HEK293T (cell line): ENCODE measurements at regions not wholly inside any gene's neighbourhood (a gene's known extent, or its start where the extent isn't known, plus 50 kb on each side); places are given as distances from the start of the nearest gene placed in this dataset.

Experiments used
- CTCF ChIA-PET: fragments of 350-600 bp; formaldehyde crosslinking; extraction: SDS; loops from one replicate; lab custom pipeline; 2021; ENCODE audit warnings: antibody characterized with exemption, inconsistent platforms; lab: Yijun Ruan, JAX
- POLR2A ChIA-PET: fragments of 350-600 bp; formaldehyde crosslinking; extraction: SDS; loops from one replicate; lab custom pipeline; 2020; ENCODE audit warnings: antibody characterized with exemption, inconsistent platforms; lab: Yijun Ruan, JAX
- DNase-seq: peaks from one replicate; pipeline ENCODE4 v3.0.0; 2012; ENCODE audit warnings: mixed read lengths; ENCODE audit errors: extremely low spot score
- ARNT ChIP-seq: fragments of 450-650 bp; IDR thresholded peaks from 2 replicates; pipeline ENCODE4 v1.6.1; 2017; ENCODE audit warnings: mild to moderate bottlenecking
- BHLHE40 ChIP-seq: fragments of 450-650 bp; IDR thresholded peaks from 2 replicates; pipeline ENCODE4 v1.6.1; 2016; ENCODE audit warnings: mild to moderate bottlenecking, moderate library complexity, borderline replicate concordance
- CTBP1 ChIP-seq: fragments of 450-650 bp; IDR thresholded peaks from 2 replicates; pipeline ENCODE4 v1.6.1; 2016; ENCODE audit warnings: borderline replicate concordance
- ELF4 ChIP-seq: fragments of 450-650 bp; IDR thresholded peaks from 2 replicates; pipeline ENCODE4 v1.6.1; 2017; ENCODE audit warnings: antibody characterized with exemption
- FOXA1 ChIP-seq: fragments of 450-650 bp; IDR thresholded peaks from 2 replicates; pipeline ENCODE4 v1.6.1; 2016; ENCODE audit warnings: mild to moderate bottlenecking
- FOXK2 ChIP-seq: fragments of 450-650 bp; IDR thresholded peaks from 2 replicates; pipeline ENCODE4 v1.6.1; 2016; ENCODE audit warnings: mild to moderate bottlenecking
- FOXM1 ChIP-seq: fragments of 450-650 bp; IDR thresholded peaks from 2 replicates; pipeline ENCODE4 v1.6.1; 2017; ENCODE audit warnings: mild to moderate bottlenecking, borderline replicate concordance
- HDGF ChIP-seq: fragments of 450-650 bp; IDR thresholded peaks from 2 replicates; pipeline ENCODE4 v1.6.1; 2017; ENCODE audit warnings: antibody characterized with exemption, borderline replicate concordance
- L3MBTL2 ChIP-seq: fragments of 450-650 bp; conservative IDR thresholded peaks from 2 replicates; pipeline ENCODE4 v1.6.1; 2016; ENCODE audit warnings: mild to moderate bottlenecking
- LEF1 ChIP-seq: fragments of 450-650 bp; IDR thresholded peaks from 2 replicates; pipeline ENCODE4 v1.6.1; 2017; ENCODE audit warnings: mild to moderate bottlenecking, borderline replicate concordance
- NFRKB ChIP-seq: fragments of 450-650 bp; IDR thresholded peaks from 2 replicates; pipeline ENCODE4 v1.6.1; 2016; ENCODE audit warnings: mild to moderate bottlenecking, moderate library complexity
- PKNOX1 ChIP-seq: fragments of 450-650 bp; IDR thresholded peaks from 2 replicates; pipeline ENCODE4 v1.6.1; 2016
- SP1 ChIP-seq: fragments of 450-650 bp; IDR thresholded peaks from 2 replicates; pipeline ENCODE4 v1.6.1; 2017
- SUZ12 ChIP-seq: fragments of 450-650 bp; IDR thresholded peaks from 2 replicates; pipeline ENCODE4 v1.6.1; 2016; ENCODE audit warnings: mild to moderate bottlenecking
- TARDBP ChIP-seq: fragments of 450-650 bp; IDR thresholded peaks from 2 replicates; pipeline ENCODE4 v1.6.1; 2016
- ZNF384 ChIP-seq: fragments of 450-650 bp; IDR thresholded peaks from 2 replicates; pipeline ENCODE4 v1.6.1; 2016

GRCh38 chr4:96593422-96593821 lies 753.5 kb downstream of the PDHA2 start:
- TF ChIP-seq FOXK2 = no peak
- TF ChIP-seq SP1 = no peak
- no peak for TF ChIP-seq HDGF
- TF ChIP-seq NFRKB = no peak
- TF ChIP-seq SUZ12 = no peak
- TF ChIP-seq ZNF384 = no peak
- TF ChIP-seq FOXM1 = no peak
- no peak for TF ChIP-seq L3MBTL2
- POLR2A ChIA-PET = no interaction called here
- no peak for DNase-seq
- CTCF ChIA-PET = no interaction called here

- CTCF ChIA-PET = no interaction called here
- DNase-seq = no peak
- POLR2A ChIA-PET = no interaction called here
- TF ChIP-seq ELF4 = no peak
- TF ChIP-seq FOXK2 = no peak
- TF ChIP-seq ARNT = no peak
- TF ChIP-seq HDGF = no peak
- TF ChIP-seq L3MBTL2 = no peak
- TF ChIP-seq BHLHE40 = no peak
- TF ChIP-seq SP1 = no peak
- no peak for TF ChIP-seq PKNOX1
- TF ChIP-seq FOXA1 = no peak
- TF ChIP-seq FOXM1 = no peak
- TF ChIP-seq NFRKB = no peak
- no peak for TF ChIP-seq ZNF384
- TF ChIP-seq SUZ12 = no peak
- TF ChIP-seq LEF1 = no peak
- no peak for TF ChIP-seq TARDBP
Observed at GRCh38 chr4:96598465-96598864, 758.6 kb downstream of the PDHA2 start.

DNA sequence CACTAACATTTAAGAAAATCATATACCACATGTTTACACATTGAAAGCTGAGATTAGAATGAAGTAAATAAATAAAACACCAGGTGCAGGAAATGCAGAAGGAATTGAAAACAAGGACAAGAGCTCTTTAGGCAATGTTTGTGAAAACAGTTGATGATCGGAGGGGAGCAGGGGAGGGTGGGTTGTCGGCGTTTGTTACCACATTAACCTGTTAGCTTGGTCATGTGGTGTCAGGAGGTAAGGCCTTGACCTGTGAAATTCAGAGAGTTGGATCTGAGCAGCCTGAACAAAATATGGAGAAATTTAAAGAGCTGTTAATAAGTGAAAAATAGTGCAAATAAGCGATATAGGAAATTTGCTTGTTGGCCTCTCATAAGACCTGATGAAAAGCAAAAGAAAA lies 759.9 kb downstream of the PDHA2 start:
- ChIA-PET POLR2A (no interaction called here), CTCF (no interaction called here)
- no peak for DNase-seq

DNA sequence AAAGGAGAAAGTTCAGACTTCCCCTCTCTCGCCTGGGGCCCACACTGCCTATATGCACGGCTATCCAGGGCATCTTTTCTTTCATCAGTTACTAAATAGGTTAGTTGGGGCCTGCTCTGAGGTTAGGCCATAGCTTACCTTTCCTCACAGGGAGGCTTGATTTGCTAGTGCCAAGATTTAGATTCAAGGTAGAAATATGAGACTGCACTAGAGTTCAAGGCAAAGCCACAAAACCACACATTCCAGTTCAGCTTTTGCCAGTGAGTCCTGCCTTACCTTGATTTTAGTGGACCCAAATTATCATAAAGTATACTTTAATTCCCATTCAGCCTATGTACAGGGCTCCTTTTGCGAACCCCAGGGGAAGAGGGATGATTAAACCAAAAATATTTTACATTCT lies 762.8 kb downstream of the PDHA2 start:
- DNase-seq = no peak
- ChIA-PET CTCF (no interaction called here), POLR2A (no interaction called here)
- TF ChIP-seq ZNF384 (no peak), HDGF (no peak), SP1 (no peak), SUZ12 (no peak), L3MBTL2 (no peak), TARDBP (no peak), ARNT (no peak), FOXK2 (no peak), CTBP1 (no peak), PKNOX1 (no peak)

More for the DNA sequence above, 759.9 kb downstream of the PDHA2 start:
- TF ChIP-seq ZNF384 = no peak
- no peak for TF ChIP-seq NFRKB
- TF ChIP-seq TARDBP = no peak
- no peak for TF ChIP-seq SP1
- TF ChIP-seq HDGF = no peak
- TF ChIP-seq FOXK2 = no peak
- TF ChIP-seq PKNOX1 = no peak
- no peak for TF ChIP-seq FOXA1

DNA sequence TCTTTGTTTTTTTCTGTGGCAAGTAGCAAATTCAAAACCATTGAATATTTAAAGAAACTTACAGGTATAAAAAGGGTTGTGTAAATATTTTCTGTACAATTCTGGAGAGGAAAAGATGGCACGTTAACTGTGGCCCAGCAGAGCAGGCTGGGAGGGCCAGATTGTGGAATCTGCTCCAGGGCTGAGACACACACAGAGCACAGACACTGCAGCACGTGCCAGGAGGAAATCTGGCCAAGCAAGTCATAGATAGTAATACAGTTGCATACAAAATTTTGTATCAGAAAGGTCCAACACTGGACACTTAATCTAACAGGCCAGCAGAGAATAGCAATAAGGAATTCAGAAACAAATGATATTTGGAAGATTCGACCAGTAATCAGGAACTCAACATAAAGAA lies 763.7 kb downstream of the PDHA2 start:
- POLR2A ChIA-PET = no interaction called here
- TF ChIP-seq SP1 (no peak), BHLHE40 (no peak), LEF1 (no peak), NFRKB (no peak), ZNF384 (no peak), FOXA1 (no peak), L3MBTL2 (no peak), ARNT (no peak), FOXM1 (no peak), HDGF (no peak), TARDBP (no peak), CTBP1 (no peak), ELF4 (no peak), SUZ12 (no peak), PKNOX1 (no peak), FOXK2 (no peak)
- no peak for DNase-seq
- CTCF ChIA-PET = no interaction called here

GRCh38 chr4:96606451-96606850 lies 766.6 kb downstream of the PDHA2 start:
- CTCF ChIA-PET = no interaction called here
- POLR2A ChIA-PET = no interaction called here

GRCh38 chr4:96626023-96626422 lies 786.1 kb downstream of the PDHA2 start:
- ChIA-PET POLR2A (no interaction called here), CTCF (no interaction called here)
- no peak for DNase-seq
- no peak for TF ChIP-seq HDGF
- TF ChIP-seq ZNF384 = no peak
- TF ChIP-seq L3MBTL2 = no peak
- no peak for TF ChIP-seq CTBP1
- no peak for TF ChIP-seq PKNOX1
- no peak for TF ChIP-seq TARDBP
- TF ChIP-seq FOXA1 = no peak
- no peak for TF ChIP-seq FOXM1
- no peak for TF ChIP-seq ARNT
- no peak for TF ChIP-seq FOXK2
- TF ChIP-seq SUZ12 = no peak
- no peak for TF ChIP-seq ELF4
- TF ChIP-seq NFRKB = no peak

More at GRCh38 chr4:96606451-96606850, 766.6 kb downstream of the PDHA2 start:
- no peak for DNase-seq
- TF ChIP-seq HDGF = no peak
- no peak for TF ChIP-seq L3MBTL2
